HepG2 (cell line): ENCODE measurements at regions not wholly inside any gene's neighbourhood (a gene's known extent, or its start where the extent isn't known, plus 50 kb on each side); places are given as distances from the start of the nearest gene placed in this dataset.

Source experiments
- ARNT ChIP-seq: fragments of 450-650 bp; IDR thresholded peaks from 2 replicates; pipeline ENCODE4 v1.6.1; 2017
- ATF7 ChIP-seq, 2 experiments: fragments of 450-650 bp in 1 of 2; sonication (generic) in 1 of 2; formaldehyde crosslinking in 1 of 2; IDR thresholded peaks; 2 replicates each; pipeline versions ENCODE4 v1.4.0 to v1.6.1; 2016 to 2020; ENCODE audit warnings: antibody characterized with exemption in 1 of 2, mild to moderate bottlenecking in 1 of 2, missing genetic modification reagents in 1 of 2
- HNRNPLL ChIP-seq: fragments of 200-400 bp; formaldehyde crosslinking; IDR thresholded peaks from 2 replicates; pipeline ENCODE4 v1.6.1; 2017; ENCODE audit warnings: mild to moderate bottlenecking, low read depth, low read length; ENCODE audit not compliant: poor library complexity, severe bottlenecking
- IKZF1 ChIP-seq: fragments of 450-650 bp; IDR thresholded peaks from 2 replicates; pipeline ENCODE4 v1.7.1; 2016
- KAT8 ChIP-seq: IDR thresholded peaks from 2 replicates; pipeline ENCODE4 v1.6.1; 2016; ENCODE audit warnings: missing genetic modification reagents, missing compliant biosample characterization
- MYC ChIP-seq: sonication (generic); formaldehyde crosslinking; IDR thresholded peaks from 2 replicates; pipeline ENCODE4 v1.9.0; 2021; ENCODE audit warnings: missing genetic modification reagents, borderline replicate concordance
- RAD21 ChIP-seq: fragments of 450-650 bp; formaldehyde crosslinking; IDR thresholded peaks from 2 replicates; pipeline ENCODE4 v1.5.0; 2020; ENCODE audit warnings: mild to moderate bottlenecking
- ZNF138 ChIP-seq: sonication (generic); formaldehyde crosslinking; IDR thresholded peaks from 2 replicates; pipeline ENCODE4 v1.5.0; 2020; ENCODE audit warnings: mild to moderate bottlenecking, low read depth, missing genetic modification reagents
- ZNF557 ChIP-seq: sonication (generic); formaldehyde crosslinking; IDR thresholded peaks from 2 replicates; pipeline ENCODE4 v1.4.0; 2020; ENCODE audit warnings: missing genetic modification reagents
- ZNF766 ChIP-seq: sonication (generic); formaldehyde crosslinking; IDR thresholded peaks from 2 replicates; pipeline ENCODE4 v1.5.0; 2020; ENCODE audit warnings: missing genetic modification reagents, borderline replicate concordance
- TF ChIP-seq, protein P1 (sequence below): sonication (generic); formaldehyde crosslinking; IDR thresholded peaks from one replicate; pipeline ENCODE4 v1.5.1; 2020; ENCODE audit warnings: mild to moderate bottlenecking, missing genetic modification reagents; ENCODE audit errors: not compliant biosample characterization
- TF ChIP-seq, protein P2 (sequence below): fragments of 450-650 bp; IDR thresholded peaks from 2 replicates; pipeline ENCODE4 v1.6.1; 2016
- TF ChIP-seq, protein P3 (sequence below), 2 experiments: IDR thresholded peaks; 2 replicates each; pipeline ENCODE4 v1.6.1; 2011 to 2012; ENCODE audit warnings: low read length in 2 of 2, borderline replicate concordance in 1 of 2, low read depth in 1 of 2, mild to moderate bottlenecking in 1 of 2, moderate library complexity in 1 of 2

DNA sequence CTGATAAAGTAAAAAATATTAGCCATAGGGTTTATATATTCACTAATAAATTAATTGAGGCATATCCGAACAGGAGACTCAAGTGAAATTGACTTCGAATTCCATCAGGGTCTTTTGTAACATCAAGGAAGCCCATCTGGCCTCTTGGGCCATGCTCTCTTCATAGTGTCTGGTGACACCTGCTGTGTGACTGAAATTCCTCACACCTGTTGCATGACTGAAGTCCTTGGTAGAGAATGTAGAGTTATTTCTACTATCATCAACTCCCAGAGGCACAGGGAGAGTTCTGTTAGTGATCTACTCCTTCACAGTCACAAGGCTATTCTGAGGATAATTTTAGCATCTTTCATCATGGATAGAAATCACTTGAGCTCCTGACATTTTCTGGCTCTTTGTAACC lies 138.3 kb upstream of the LSM8 start:
- TF ChIP-seq MYC (CRISPR knock-in tag): no peak
- no peak for TF ChIP-seq KAT8 (CRISPR knock-in tag)
- no peak for TF ChIP-seq ARNT
- TF ChIP-seq ATF7 (IDR thresholded peaks at IDR 0.05): no peak
- no peak for TF ChIP-seq ATF7 (CRISPR knock-in tag; IDR thresholded peaks at IDR 0.05)
- TF ChIP-seq RAD21: no peak
- TF ChIP-seq ZNF138 (CRISPR knock-in tag): no peak
- TF ChIP-seq IKZF1: no peak
- TF ChIP-seq, protein P1, sequence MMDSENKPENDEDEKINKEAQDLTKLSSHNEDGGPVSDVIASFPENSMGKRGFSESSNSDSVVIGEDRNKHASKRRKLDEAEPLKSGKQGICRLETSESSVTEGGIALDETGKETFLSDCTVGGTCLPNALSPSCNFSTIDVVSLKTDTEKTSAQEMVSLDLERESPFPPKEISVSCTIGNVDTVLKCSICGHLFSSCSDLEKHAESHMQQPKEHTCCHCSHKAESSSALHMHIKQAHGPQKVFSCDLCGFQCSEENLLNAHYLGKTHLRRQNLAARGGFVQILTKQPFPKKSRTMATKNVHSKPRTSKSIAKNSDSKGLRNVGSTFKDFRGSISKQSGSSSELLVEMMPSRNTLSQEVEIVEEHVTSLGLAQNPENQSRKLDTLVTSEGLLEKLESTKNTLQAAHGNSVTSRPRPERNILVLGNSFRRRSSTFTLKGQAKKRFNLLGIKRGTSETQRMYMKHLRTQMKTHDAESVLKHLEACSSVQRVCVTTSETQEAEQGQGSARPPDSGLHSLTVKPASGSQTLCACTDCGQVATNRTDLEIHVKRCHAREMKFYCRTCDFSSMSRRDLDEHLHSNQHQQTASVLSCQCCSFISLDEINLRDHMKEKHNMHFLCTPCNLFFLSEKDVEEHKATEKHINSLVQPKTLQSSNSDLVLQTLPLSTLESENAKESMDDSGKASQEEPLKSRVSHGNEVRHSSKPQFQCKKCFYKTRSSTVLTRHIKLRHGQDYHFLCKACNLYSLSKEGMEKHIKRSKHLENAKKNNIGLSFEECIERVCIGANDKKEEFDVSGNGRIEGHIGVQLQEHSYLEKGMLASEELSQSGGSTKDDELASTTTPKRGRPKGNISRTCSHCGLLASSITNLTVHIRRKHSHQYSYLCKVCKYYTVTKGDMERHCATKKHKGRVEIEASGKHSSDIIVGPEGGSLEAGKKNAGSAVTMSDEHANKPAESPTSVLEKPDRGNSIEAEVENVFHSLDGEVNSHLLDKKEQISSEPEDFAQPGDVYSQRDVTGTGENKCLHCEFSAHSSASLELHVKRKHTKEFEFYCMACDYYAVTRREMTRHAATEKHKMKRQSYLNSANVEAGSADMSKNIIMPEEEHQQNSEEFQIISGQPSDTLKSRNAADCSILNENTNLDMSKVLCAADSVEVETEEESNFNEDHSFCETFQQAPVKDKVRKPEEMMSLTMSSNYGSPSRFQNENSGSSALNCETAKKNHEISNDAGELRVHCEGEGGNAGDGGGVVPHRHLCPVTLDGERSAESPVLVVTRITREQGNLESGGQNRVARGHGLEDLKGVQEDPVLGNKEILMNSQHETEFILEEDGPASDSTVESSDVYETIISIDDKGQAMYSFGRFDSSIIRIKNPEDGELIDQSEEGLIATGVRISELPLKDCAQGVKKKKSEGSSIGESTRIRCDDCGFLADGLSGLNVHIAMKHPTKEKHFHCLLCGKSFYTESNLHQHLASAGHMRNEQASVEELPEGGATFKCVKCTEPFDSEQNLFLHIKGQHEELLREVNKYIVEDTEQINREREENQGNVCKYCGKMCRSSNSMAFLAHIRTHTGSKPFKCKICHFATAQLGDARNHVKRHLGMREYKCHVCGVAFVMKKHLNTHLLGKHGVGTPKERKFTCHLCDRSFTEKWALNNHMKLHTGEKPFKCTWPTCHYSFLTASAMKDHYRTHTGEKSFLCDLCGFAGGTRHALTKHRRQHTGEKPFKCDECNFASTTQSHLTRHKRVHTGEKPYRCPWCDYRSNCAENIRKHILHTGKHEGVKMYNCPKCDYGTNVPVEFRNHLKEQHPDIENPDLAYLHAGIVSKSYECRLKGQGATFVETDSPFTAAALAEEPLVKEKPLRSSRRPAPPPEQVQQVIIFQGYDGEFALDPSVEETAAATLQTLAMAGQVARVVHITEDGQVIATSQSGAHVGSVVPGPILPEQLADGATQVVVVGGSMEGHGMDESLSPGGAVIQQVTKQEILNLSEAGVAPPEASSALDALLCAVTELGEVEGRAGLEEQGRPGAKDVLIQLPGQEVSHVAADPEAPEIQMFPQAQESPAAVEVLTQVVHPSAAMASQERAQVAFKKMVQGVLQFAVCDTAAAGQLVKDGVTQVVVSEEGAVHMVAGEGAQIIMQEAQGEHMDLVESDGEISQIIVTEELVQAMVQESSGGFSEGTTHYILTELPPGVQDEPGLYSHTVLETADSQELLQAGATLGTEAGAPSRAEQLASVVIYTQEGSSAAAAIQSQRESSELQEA (CRISPR knock-in tag): no peak
- TF ChIP-seq, protein P2, sequence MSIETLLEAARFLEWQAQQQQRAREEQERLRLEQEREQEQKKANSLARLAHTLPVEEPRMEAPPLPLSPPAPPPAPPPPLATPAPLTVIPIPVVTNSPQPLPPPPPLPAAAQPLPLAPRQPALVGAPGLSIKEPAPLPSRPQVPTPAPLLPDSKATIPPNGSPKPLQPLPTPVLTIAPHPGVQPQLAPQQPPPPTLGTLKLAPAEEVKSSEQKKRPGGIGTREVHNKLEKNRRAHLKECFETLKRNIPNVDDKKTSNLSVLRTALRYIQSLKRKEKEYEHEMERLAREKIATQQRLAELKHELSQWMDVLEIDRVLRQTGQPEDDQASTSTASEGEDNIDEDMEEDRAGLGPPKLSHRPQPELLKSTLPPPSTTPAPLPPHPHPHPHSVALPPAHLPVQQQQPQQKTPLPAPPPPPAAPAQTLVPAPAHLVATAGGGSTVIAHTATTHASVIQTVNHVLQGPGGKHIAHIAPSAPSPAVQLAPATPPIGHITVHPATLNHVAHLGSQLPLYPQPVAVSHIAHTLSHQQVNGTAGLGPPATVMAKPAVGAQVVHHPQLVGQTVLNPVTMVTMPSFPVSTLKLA: no peak
- TF ChIP-seq ZNF557 (CRISPR knock-in tag): no peak
- TF ChIP-seq, protein P3, sequence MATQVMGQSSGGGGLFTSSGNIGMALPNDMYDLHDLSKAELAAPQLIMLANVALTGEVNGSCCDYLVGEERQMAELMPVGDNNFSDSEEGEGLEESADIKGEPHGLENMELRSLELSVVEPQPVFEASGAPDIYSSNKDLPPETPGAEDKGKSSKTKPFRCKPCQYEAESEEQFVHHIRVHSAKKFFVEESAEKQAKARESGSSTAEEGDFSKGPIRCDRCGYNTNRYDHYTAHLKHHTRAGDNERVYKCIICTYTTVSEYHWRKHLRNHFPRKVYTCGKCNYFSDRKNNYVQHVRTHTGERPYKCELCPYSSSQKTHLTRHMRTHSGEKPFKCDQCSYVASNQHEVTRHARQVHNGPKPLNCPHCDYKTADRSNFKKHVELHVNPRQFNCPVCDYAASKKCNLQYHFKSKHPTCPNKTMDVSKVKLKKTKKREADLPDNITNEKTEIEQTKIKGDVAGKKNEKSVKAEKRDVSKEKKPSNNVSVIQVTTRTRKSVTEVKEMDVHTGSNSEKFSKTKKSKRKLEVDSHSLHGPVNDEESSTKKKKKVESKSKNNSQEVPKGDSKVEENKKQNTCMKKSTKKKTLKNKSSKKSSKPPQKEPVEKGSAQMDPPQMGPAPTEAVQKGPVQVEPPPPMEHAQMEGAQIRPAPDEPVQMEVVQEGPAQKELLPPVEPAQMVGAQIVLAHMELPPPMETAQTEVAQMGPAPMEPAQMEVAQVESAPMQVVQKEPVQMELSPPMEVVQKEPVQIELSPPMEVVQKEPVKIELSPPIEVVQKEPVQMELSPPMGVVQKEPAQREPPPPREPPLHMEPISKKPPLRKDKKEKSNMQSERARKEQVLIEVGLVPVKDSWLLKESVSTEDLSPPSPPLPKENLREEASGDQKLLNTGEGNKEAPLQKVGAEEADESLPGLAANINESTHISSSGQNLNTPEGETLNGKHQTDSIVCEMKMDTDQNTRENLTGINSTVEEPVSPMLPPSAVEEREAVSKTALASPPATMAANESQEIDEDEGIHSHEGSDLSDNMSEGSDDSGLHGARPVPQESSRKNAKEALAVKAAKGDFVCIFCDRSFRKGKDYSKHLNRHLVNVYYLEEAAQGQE (IDR thresholded peaks at IDR 0.05; ENCODE audit: borderline replicate concordance in 1 of 2, low read depth in 1 of 2, low read length in 2 of 2): no peak
- TF ChIP-seq ZNF766: no peak
- TF ChIP-seq HNRNPLL: no peak
